ENCODE measurements at regions not wholly inside any gene's neighbourhood (a gene's known extent, or its start where the extent isn't known, plus 50 kb on each side); places are given as distances from the start of the nearest gene placed in this dataset.

DNA sequence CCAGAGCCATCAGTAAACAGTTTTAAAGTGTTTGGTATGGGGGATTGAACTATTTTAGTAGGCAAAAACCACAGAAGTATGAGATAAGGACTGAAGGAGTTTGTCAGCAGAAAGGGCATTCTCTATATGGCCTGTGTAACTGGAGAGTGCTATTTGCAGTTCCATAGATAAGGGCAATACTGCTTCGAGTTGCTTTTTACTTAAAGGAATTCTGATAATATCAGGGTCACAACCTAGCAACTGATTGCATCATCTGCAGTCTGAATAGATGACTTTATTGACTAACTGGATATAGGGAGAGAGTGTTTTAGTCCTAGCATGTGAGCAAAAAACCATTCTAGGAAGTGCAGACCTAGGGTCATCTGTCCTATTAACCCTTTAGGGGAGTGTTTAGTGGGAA is 645.2 kb upstream of the PTPRD start:
- TF ChIP-seq, protein P1, sequence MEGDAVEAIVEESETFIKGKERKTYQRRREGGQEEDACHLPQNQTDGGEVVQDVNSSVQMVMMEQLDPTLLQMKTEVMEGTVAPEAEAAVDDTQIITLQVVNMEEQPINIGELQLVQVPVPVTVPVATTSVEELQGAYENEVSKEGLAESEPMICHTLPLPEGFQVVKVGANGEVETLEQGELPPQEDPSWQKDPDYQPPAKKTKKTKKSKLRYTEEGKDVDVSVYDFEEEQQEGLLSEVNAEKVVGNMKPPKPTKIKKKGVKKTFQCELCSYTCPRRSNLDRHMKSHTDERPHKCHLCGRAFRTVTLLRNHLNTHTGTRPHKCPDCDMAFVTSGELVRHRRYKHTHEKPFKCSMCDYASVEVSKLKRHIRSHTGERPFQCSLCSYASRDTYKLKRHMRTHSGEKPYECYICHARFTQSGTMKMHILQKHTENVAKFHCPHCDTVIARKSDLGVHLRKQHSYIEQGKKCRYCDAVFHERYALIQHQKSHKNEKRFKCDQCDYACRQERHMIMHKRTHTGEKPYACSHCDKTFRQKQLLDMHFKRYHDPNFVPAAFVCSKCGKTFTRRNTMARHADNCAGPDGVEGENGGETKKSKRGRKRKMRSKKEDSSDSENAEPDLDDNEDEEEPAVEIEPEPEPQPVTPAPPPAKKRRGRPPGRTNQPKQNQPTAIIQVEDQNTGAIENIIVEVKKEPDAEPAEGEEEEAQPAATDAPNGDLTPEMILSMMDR (IDR thresholded peaks at IDR 0.05): no peak
- TF ChIP-seq POLR2AphosphoS5 (IDR thresholded peaks at IDR 0.05; ENCODE audit: low read depth, low read length): no peak
- TF ChIP-seq, protein P2, sequence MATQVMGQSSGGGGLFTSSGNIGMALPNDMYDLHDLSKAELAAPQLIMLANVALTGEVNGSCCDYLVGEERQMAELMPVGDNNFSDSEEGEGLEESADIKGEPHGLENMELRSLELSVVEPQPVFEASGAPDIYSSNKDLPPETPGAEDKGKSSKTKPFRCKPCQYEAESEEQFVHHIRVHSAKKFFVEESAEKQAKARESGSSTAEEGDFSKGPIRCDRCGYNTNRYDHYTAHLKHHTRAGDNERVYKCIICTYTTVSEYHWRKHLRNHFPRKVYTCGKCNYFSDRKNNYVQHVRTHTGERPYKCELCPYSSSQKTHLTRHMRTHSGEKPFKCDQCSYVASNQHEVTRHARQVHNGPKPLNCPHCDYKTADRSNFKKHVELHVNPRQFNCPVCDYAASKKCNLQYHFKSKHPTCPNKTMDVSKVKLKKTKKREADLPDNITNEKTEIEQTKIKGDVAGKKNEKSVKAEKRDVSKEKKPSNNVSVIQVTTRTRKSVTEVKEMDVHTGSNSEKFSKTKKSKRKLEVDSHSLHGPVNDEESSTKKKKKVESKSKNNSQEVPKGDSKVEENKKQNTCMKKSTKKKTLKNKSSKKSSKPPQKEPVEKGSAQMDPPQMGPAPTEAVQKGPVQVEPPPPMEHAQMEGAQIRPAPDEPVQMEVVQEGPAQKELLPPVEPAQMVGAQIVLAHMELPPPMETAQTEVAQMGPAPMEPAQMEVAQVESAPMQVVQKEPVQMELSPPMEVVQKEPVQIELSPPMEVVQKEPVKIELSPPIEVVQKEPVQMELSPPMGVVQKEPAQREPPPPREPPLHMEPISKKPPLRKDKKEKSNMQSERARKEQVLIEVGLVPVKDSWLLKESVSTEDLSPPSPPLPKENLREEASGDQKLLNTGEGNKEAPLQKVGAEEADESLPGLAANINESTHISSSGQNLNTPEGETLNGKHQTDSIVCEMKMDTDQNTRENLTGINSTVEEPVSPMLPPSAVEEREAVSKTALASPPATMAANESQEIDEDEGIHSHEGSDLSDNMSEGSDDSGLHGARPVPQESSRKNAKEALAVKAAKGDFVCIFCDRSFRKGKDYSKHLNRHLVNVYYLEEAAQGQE (IDR thresholded peaks at IDR 0.05; ENCODE audit: insufficient read depth in 1 of 2, low read depth in 2 of 2, low read length in 1 of 2): no peak
- no peak for TF ChIP-seq SIN3A (IDR thresholded peaks at IDR 0.05; ENCODE audit: borderline replicate concordance, insufficient read depth, low read depth, low read length)

Data from Panc1 (cell line).